Loucy (cell line): ENCODE measurements at regions not wholly inside any gene's neighbourhood (a gene's known extent, or its start where the extent isn't known, plus 50 kb on each side); places are given as distances from the start of the nearest gene placed in this dataset.

Experiments
- H2AFZ ChIP-seq: fragments of 200-600 bp; sonication (generic); 2 replicates; pipeline ENCODE4 v1.6.0; 2016; ENCODE audit warnings: antibody characterized with exemption, mild to moderate bottlenecking, low read length, moderate library complexity
- H3F3A ChIP-seq: fragments of 200-600 bp; 2 replicates; pipeline ENCODE4 v1.6.0; 2016; ENCODE audit warnings: antibody characterized with exemption, low read depth, mild to moderate bottlenecking
- H3K27me3 ChIP-seq: fragments of 200-600 bp; sonication (generic); 2 replicates; pipeline ENCODE4 v1.6.1; 2014; ENCODE audit warnings: low read length, mild to moderate bottlenecking; ENCODE audit not compliant: insufficient read depth, poor library complexity, severe bottlenecking
- H3K36me3 ChIP-seq: fragments of 200-600 bp; sonication (generic); 2 replicates; pipeline ENCODE4 v1.6.1; 2016; ENCODE audit warnings: low read length; ENCODE audit not compliant: insufficient read depth
- H3K4me1 ChIP-seq: fragments of 200-600 bp; sonication (generic); 2 replicates; pipeline ENCODE4 v1.5.1; 2014; ENCODE audit warnings: low read length, mild to moderate bottlenecking; ENCODE audit not compliant: insufficient read depth, poor library complexity, severe bottlenecking
- H3K4me2 ChIP-seq: fragments of 200-600 bp; sonication (generic); 2 replicates; pipeline ENCODE4 v1.6.0; 2014; ENCODE audit warnings: antibody characterized with exemption, low read length, low read depth, mild to moderate bottlenecking; ENCODE audit not compliant: poor library complexity, severe bottlenecking
- H3K4me3 ChIP-seq: fragments of 200-600 bp; sonication (generic); 2 replicates; pipeline ENCODE4 v1.5.1; 2014; ENCODE audit warnings: low read length, mild to moderate bottlenecking, mixed read lengths; ENCODE audit not compliant: poor library complexity, severe bottlenecking
- H3K79me2 ChIP-seq: fragments of 200-600 bp; sonication (generic); 2 replicates; pipeline ENCODE4 v1.6.1; 2014; ENCODE audit warnings: low read length; ENCODE audit not compliant: insufficient read depth
- H3K9ac ChIP-seq: fragments of 200-600 bp; sonication (generic); 2 replicates; pipeline ENCODE4 v1.6.0; 2014; ENCODE audit warnings: mild to moderate bottlenecking, low read depth, low read length, moderate library complexity; ENCODE audit not compliant: poor library complexity, severe bottlenecking
- H3K9me2 ChIP-seq: fragments of 200-600 bp; sonication (generic); replicated peaks from 2 replicates; pipeline ENCODE4 v1.6.1; 2016; ENCODE audit warnings: low read depth, low read length, mixed read lengths
- H3K9me3 ChIP-seq: fragments of 200-600 bp; sonication (generic); 2 replicates; pipeline ENCODE4 v1.6.1; 2014; ENCODE audit warnings: mild to moderate bottlenecking, antibody characterized with exemption, low read length, low read depth; ENCODE audit not compliant: insufficient read depth
- H4K20me1 ChIP-seq: fragments of 200-600 bp; sonication (generic); 2 replicates; pipeline ENCODE4 v1.6.0; 2014; ENCODE audit warnings: antibody characterized with exemption, low read length, mild to moderate bottlenecking; ENCODE audit not compliant: insufficient read depth, poor library complexity, severe bottlenecking
- CTCF ChIP-seq: fragments of 200-600 bp; sonication (generic); conservative IDR thresholded peaks from 2 replicates; pipeline ENCODE4 v1.5.1; 2014; ENCODE audit warnings: mild to moderate bottlenecking, antibody characterized with exemption, low read length
- EZH2phosphoT487 ChIP-seq: fragments of 200-600 bp; IDR thresholded peaks from 2 replicates; pipeline ENCODE4 v1.6.1; 2018; ENCODE audit warnings: antibody characterized with exemption, mild to moderate bottlenecking, moderate library complexity, borderline replicate concordance

DNA sequence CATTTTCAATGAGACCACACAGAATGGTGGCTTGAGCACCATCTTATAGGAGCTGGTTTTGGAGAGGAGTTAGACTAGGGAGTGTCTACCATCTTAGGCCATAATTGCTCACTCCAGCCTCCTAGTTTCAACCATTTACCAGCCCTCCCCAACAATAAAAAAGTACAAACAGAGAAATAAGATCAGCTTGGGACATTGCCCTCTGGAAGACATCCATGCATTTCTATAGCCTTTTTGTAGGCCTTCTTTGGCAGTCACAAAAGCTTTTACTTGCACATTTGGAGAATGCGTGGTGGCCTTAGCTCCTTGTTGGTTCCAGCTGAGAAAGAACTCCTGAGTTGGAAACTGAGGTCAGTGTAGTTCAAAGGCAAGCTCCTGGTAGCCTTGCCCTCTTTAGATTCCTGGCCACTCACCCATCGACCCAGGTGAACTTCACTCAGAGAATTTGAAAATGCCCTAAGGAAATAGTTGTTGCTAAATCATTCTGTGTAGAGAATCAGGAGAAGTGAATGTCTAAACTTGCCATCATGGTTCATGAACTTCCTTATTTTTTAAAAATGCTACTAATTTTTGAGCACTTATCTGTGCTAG, 301.7 kb upstream of the PROX1 start:
- Histone ChIP-seq H3K9me2 (no peaks in the 10 kb centered on the region), H4K20me1 (no peaks in the 10 kb centered on the region), H3K4me1 (no peaks in the 10 kb centered on the region), H3F3A (no peaks in the 10 kb centered on the region), H2AFZ (no peak overlapping the region), H3K9ac (no peak overlapping the region), H3K79me2 (no peaks in the 10 kb centered on the region), H3K4me2 (no peak overlapping the region), H3K36me3 (no peaks in the 10 kb centered on the region), H3K4me3 (no peak overlapping the region), H3K27me3 (no peaks in the 10 kb centered on the region), H3K9me3 (no peaks in the 10 kb centered on the region)
- TF ChIP-seq EZH2phosphoT487, result no peak
- no peak for TF ChIP-seq CTCF

DNA sequence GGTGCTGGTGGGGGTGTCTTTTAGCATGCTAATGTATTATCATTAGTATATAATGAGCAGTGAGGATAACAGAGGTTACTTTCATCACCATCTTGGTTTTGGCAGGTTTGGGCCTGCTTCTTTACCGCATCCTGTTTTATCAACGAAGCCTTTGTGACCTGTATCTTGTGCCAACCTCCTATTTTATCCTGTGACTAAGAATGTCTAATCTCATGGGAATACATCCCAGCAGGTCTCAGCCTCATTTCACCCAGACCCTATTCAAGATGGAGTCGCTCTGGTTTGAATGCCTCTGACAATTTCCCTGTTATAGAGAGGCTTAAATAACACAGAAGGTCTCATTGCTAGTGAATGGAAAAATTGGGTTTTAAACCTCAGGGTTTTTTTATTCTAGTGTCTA, 300.8 kb upstream of the PROX1 start:
- no peaks in the 10 kb centered on the region for H3F3A ChIP-seq
- no peaks in the 10 kb centered on the region for H3K79me2 ChIP-seq
- H4K20me1 ChIP-seq, result no peaks in the 10 kb centered on the region
- H3K9me3 ChIP-seq, result no peaks in the 10 kb centered on the region
- H3K9me2 ChIP-seq, result no peaks in the 10 kb centered on the region
- no peaks in the 10 kb centered on the region for H3K27me3 ChIP-seq
- H2AFZ ChIP-seq, result no peak overlapping the region
- no peak overlapping the region for H3K4me3 ChIP-seq
- no peak for TF ChIP-seq EZH2phosphoT487
- no peak for TF ChIP-seq CTCF
- H3K9ac ChIP-seq, result no peak overlapping the region
- no peak overlapping the region for H3K4me2 ChIP-seq
- H3K36me3 ChIP-seq, result no peaks in the 10 kb centered on the region
- no peaks in the 10 kb centered on the region for H3K4me1 ChIP-seq

DNA sequence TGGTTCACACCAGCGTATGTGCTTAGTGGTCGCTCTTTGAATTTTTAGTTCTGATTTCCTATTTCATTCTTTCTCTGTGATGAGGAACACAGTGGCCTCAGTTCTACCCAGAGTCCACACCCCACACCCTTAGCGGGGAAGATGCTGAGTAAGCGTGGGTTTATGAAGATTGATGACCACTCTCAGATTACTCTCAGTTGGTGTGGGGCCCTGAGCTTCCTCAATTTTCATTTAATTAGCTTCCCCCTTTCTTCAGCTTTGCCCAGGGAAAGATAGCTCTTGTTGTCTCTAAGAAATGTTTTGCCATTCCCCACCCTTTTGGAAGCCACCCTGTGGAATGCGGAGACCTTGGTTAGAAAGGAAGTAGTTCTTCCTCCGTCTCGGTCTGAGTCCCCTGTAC, 299.9 kb upstream of the PROX1 start:
- H3K27me3 ChIP-seq, result no peaks in the 10 kb centered on the region
- H3K9me3 ChIP-seq, result no peaks in the 10 kb centered on the region
- H2AFZ ChIP-seq, result no peak overlapping the region
- no peak overlapping the region for H3K9ac ChIP-seq
- H3K4me3 ChIP-seq, result no peak overlapping the region
- H3K9me2 ChIP-seq, result no peaks in the 10 kb centered on the region
- no peak for TF ChIP-seq EZH2phosphoT487
- no peak for TF ChIP-seq CTCF
- H3K4me1 ChIP-seq, result no peaks in the 10 kb centered on the region
- H4K20me1 ChIP-seq, result no peaks in the 10 kb centered on the region
- no peaks in the 10 kb centered on the region for H3K36me3 ChIP-seq
- H3K4me2 ChIP-seq, result no peak overlapping the region
- H3F3A ChIP-seq, result no peaks in the 10 kb centered on the region
- no peaks in the 10 kb centered on the region for H3K79me2 ChIP-seq
